ENCODE measurements at regions not wholly inside any gene's neighbourhood (a gene's known extent, or its start where the extent isn't known, plus 50 kb on each side); places are given as distances from the start of the nearest gene placed in this dataset.

DNA sequence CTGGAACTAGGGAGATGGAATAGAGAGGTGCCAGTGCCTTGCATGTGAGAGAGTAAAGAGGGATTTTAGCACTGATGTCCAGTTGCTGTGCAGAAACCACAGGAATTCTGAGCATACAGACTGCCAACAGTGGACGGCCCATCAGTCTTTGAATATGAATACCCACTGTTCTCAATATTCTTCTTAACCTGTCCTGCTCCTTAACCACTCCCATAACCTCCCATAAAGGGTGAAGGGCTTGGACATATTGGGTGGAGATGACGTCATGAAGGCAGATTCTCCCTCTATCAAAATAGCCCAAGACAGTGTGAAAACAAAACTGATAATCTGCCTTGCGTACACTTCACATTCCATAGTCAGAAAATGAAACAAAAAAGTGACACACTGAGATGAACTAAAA is 1313.7 kb upstream of the PABPC4L start:
- TF ChIP-seq CTCF (IDR thresholded peaks at IDR 0.05; ENCODE audit: insufficient read depth, low read length, poor library complexity, severe bottlenecking) (no peak), EZH2phosphoT487 (conservative IDR thresholded peaks at IDR 0.05; ENCODE audit: low read length) (no peak)

All from SU-DHL-6 (cell line).